HepG2 (cell line): ENCODE measurements at regions not wholly inside any gene's neighbourhood (a gene's known extent, or its start where the extent isn't known, plus 50 kb on each side); places are given as distances from the start of the nearest gene placed in this dataset.

ENCODE experiments used
- BATF2 ChIP-seq: sonication (generic); formaldehyde crosslinking; IDR thresholded peaks from 2 replicates; pipeline ENCODE4 v1.8.0; 2022; ENCODE audit warnings: mild to moderate bottlenecking, missing genetic modification reagents, moderate library complexity
- CAMTA2 ChIP-seq: sonication (generic); formaldehyde crosslinking; IDR thresholded peaks from 2 replicates; pipeline ENCODE4 v1.4.0; 2020; ENCODE audit warnings: mild to moderate bottlenecking, missing genetic modification reagents, borderline replicate concordance
- CEBPG ChIP-seq: IDR thresholded peaks from 2 replicates; pipeline ENCODE4 v1.6.1; 2016
- CENPX ChIP-seq: sonication (generic); formaldehyde crosslinking; IDR thresholded peaks from 2 replicates; pipeline ENCODE4 v1.9.0; 2021; ENCODE audit warnings: mild to moderate bottlenecking, missing genetic modification reagents, moderate library complexity
- DDIT3 ChIP-seq: sonication (generic); formaldehyde crosslinking; IDR thresholded peaks from 2 replicates; pipeline ENCODE4 v1.4.0; 2020; ENCODE audit warnings: mild to moderate bottlenecking, missing genetic modification reagents
- GABPB1 ChIP-seq: IDR thresholded peaks from 2 replicates; pipeline ENCODE4 v1.6.1; 2016; ENCODE audit warnings: mild to moderate bottlenecking, missing genetic modification reagents, moderate library complexity, missing compliant biosample characterization
- IRF9 ChIP-seq: sonication (generic); formaldehyde crosslinking; IDR thresholded peaks from 2 replicates; pipeline ENCODE4 v1.8.0; 2022; ENCODE audit warnings: missing genetic modification reagents, mild to moderate bottlenecking, borderline replicate concordance
- MAFK ChIP-seq, 2 experiments: IDR thresholded peaks in 1 of 2; conservative IDR thresholded peaks in 1 of 2; 2 replicates each; pipeline ENCODE4 v1.6.1; 2011; ENCODE audit warnings: improper control_type of control experiment in 2 of 2, low read length in 2 of 2
- MIER3 ChIP-seq: IDR thresholded peaks from 2 replicates; pipeline ENCODE4 v1.6.1; 2016; ENCODE audit warnings: missing compliant biosample characterization, borderline replicate concordance
- SNAPC2 ChIP-seq: sonication (generic); formaldehyde crosslinking; IDR thresholded peaks from 2 replicates; pipeline ENCODE4 v1.8.1; 2022; ENCODE audit warnings: mild to moderate bottlenecking, missing genetic modification reagents
- SNAPC5 ChIP-seq: sonication (generic); formaldehyde crosslinking; IDR thresholded peaks from 2 replicates; pipeline ENCODE4 v1.8.1; 2023; ENCODE audit warnings: mild to moderate bottlenecking, missing genetic modification reagents, borderline replicate concordance
- TFAP4 ChIP-seq: sonication (generic); IDR thresholded peaks from 2 replicates; pipeline ENCODE4 v1.6.1; 2016; ENCODE audit warnings: low read depth, borderline replicate concordance
- TGIF2 ChIP-seq: IDR thresholded peaks from 2 replicates; pipeline ENCODE4 v1.6.1; 2016; ENCODE audit warnings: control low read depth, missing compliant biosample characterization
- ZBTB46 ChIP-seq: sonication (generic); formaldehyde crosslinking; IDR thresholded peaks from 2 replicates; pipeline ENCODE4 v1.4.0; 2020; ENCODE audit warnings: mild to moderate bottlenecking, missing genetic modification reagents, borderline replicate concordance
- ZNF329 ChIP-seq: sonication (generic); formaldehyde crosslinking; IDR thresholded peaks from 2 replicates; pipeline ENCODE4 v1.9.0; 2021; ENCODE audit warnings: low read depth, mild to moderate bottlenecking, missing genetic modification reagents
- ZNF619 ChIP-seq: sonication (generic); formaldehyde crosslinking; IDR thresholded peaks from 2 replicates; pipeline ENCODE4 v1.4.0; 2020; ENCODE audit warnings: mild to moderate bottlenecking, missing genetic modification reagents
- ZNF670 ChIP-seq: sonication (generic); formaldehyde crosslinking; IDR thresholded peaks from 2 replicates; pipeline ENCODE4 v1.8.0; 2022; ENCODE audit warnings: mild to moderate bottlenecking, missing genetic modification reagents, borderline replicate concordance
- ZNF83 ChIP-seq: sonication (generic); formaldehyde crosslinking; IDR thresholded peaks from 2 replicates; pipeline ENCODE4 v1.4.0; 2020; ENCODE audit warnings: missing genetic modification reagents, mild to moderate bottlenecking, borderline replicate concordance
- TF ChIP-seq, protein P1 (sequence below): IDR thresholded peaks from 2 replicates; pipeline ENCODE4 v1.6.1; 2016; ENCODE audit warnings: low read depth, borderline replicate concordance
- TF ChIP-seq, protein P2 (sequence below): sonication (generic); formaldehyde crosslinking; IDR thresholded peaks from 2 replicates; pipeline ENCODE4 v1.5.1; 2020; ENCODE audit warnings: mild to moderate bottlenecking, missing genetic modification reagents

DNA sequence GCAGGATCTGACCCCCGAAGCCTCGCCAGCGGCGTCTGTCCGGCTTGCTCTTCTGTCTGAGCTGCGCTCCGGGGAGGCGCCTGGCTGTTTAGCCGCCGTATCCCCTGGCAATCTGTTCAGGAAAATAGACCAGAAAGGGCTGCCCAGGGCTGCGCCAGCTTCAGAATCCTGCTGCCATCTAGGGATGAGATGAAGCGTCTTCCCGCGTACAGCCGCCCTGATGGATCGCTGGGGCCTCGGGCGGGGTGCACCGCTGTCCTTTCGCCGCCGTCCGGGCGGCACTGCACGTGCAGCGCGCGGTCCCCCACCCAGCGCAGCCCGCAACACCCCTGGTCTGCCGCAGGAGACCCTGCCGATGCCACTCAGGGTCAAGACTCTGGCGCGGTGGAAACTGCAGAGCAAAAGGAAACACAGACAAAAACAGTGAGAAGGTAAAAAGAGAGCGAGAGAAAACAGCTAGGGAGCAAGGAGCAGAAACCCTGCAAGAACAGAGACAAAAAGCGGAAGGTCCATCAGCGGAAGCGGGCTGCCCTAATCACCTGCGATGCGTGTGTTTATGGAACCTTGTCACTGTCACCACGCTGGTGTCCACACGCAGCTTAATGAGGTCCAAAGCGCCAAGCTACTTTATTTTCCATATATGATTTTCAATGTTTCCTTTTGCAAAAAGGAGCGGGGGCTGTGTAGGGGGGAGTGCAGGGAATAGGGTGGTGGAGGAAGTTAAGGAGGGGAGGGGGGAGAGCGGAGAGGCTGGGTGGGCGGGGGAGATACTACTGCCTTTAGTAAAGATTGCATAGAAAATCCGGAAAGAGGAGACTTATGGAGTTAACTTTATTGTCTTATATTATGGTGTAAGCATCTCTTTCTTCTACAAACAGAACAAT is 2113.3 kb upstream of the PIK3C3 start (continued):
- TF ChIP-seq TFAP4 (no peak; the same call in 1 of the 2 replicates), IRF9 (CRISPR knock-in tag) (no peak), MIER3 (CRISPR knock-in tag) (no peak), CENPX (CRISPR knock-in tag) (no peak), CAMTA2 (no peak), ZNF619 (CRISPR knock-in tag) (0 out of 2 replicates have a peak, but pooled peaks have one; percentile 52), SNAPC5 (no peak), GABPB1 (CRISPR knock-in tag) (peak; percentile 54; the same call in 1 of the 2 replicates), DDIT3 (CRISPR knock-in tag) (no peak), BATF2 (CRISPR knock-in tag) (no peak), TGIF2 (CRISPR knock-in tag) (no peak), CEBPG (CRISPR knock-in tag) (no peak), ZNF670 (no peak), ZNF83 (CRISPR knock-in tag) (no peak), ZNF329 (CRISPR knock-in tag) (no peak), MAFK (conservative IDR thresholded peaks at IDR 0.05 in 1 of 2, IDR thresholded peaks at IDR 0.05 in 1 of 2; ENCODE audit: low read length in 2 of 2) (no peak), SNAPC2 (CRISPR knock-in tag) (no peak), ZBTB46 (no peak)
- TF ChIP-seq, protein P1, sequence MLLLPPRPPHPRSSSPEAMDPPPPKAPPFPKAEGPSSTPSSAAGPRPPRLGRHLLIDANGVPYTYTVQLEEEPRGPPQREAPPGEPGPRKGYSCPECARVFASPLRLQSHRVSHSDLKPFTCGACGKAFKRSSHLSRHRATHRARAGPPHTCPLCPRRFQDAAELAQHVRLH = peak; percentile 57; the same call in 1 of the 2 replicates
- TF ChIP-seq, protein P2, sequence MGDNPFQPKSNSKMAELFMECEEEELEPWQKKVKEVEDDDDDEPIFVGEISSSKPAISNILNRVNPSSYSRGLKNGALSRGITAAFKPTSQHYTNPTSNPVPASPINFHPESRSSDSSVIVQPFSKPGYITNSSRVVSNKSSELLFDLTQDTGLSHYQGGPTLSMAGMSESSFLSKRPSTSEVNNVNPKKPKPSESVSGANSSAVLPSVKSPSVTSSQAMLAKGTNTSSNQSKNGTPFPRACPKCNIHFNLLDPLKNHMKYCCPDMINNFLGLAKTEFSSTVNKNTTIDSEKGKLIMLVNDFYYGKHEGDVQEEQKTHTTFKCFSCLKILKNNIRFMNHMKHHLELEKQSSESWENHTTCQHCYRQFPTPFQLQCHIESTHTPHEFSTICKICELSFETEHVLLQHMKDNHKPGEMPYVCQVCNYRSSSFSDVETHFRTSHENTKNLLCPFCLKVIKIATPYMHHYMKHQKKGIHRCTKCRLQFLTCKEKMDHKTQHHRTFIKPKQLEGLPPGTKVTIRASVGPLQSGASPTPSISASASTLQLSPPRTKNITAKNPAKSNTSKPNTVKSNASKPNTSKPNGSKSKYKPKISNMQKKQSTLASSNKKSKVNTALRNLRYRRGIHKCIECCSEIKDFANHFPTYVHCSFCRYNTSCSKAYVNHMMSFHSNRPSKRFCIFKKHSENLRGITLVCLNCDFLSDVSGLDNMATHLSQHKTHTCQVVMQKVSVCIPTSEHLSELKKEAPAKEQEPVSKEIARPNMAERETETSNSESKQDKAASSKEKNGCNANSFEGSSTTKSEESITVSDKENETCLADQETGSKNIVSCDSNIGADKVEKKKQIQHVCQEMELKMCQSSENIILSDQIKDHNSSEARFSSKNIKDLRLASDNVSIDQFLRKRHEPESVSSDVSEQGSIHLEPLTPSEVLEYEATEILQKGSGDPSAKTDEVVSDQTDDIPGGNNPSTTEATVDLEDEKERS = no peak
